ENCODE measurements at regions not wholly inside any gene's neighbourhood (a gene's known extent, or its start where the extent isn't known, plus 50 kb on each side); places are given as distances from the start of the nearest gene placed in this dataset.

- DNase-seq: no peak
Measured at GRCh38 chr7:54963155-54963554, 55.7 kb upstream of the EGFR start.

DNA sequence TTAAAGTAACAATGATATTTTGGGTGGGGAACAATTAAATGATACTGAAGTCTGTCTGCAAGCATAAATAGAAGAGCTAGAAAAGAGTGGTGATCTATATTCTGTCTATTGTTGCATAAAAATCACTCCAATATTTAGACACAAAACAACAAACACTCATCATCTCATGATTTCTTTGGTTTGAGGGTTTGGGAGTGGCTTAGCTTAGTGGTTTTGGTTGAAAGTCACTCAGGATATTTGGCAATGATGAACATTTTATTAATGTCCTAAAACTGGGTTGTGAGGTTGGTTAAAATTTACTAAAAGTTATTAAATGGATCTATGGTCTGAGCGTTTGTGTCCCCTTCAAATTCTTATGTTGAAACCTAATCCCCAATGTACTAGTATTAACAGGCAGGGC lies 54.7 kb upstream of the EGFR start:
- no peak for DNase-seq

- no peak for DNase-seq
Measured at GRCh38 chr7:54967377-54967776, 51.4 kb upstream of the EGFR start.

- DNase-seq: no peak
Measured at GRCh38 chr7:54968018-54968417, 50.8 kb upstream of the EGFR start.
